Memory B cell (primary cell): ENCODE measurements at regions not wholly inside any gene's neighbourhood (a gene's known extent, or its start where the extent isn't known, plus 50 kb on each side); places are given as distances from the start of the nearest gene placed in this dataset.
"Not testable (repeated sequence)": the region's sequence is repeated elsewhere in the genome, so short reads cannot be mapped to it uniquely, and the experiment has no call there.

Experiments used
- ATAC-seq: fragments of 150-1000 bp; cut with Tn5 transposase; 2 replicates; pipeline ENCODE4 v1.10.0; 2021; ENCODE audit warnings: low read depth, mild to moderate bottlenecking, moderate library complexity
- DNase-seq, 2 donors: peaks; one replicate each; pipeline ENCODE4 v3.0.0; 2022; ENCODE audit warnings: low spot score in 2 of 2
- H3K27ac Mint-ChIP-seq: one replicate; pipeline ENCODE4 v1.8.0; 2022; ENCODE audit warnings: mild to moderate bottlenecking, moderate library complexity, mixed read lengths
- H3K27me3 Mint-ChIP-seq: one replicate; pipeline ENCODE4 v1.8.0; 2022; ENCODE audit warnings: mixed read lengths
- H3K36me3 Mint-ChIP-seq: one replicate; pipeline ENCODE4 v1.8.0; 2022; ENCODE audit warnings: mild to moderate bottlenecking, mixed read lengths
- H3K4me1 Mint-ChIP-seq: one replicate; pipeline ENCODE4 v1.8.0; 2022; ENCODE audit warnings: mixed read lengths
- H3K4me3 Mint-ChIP-seq: one replicate; pipeline ENCODE4 v1.8.0; 2022; ENCODE audit warnings: mild to moderate bottlenecking, moderate library complexity, mixed read lengths
- H3K9me3 Mint-ChIP-seq: one replicate; pipeline ENCODE4 v1.8.0; 2022; ENCODE audit warnings: mixed read lengths

- H3K27ac Mint-ChIP-seq, result no peak overlapping the region
- no peak for DNase-seq
- H3K36me3 Mint-ChIP-seq, result no peaks in the 10 kb centered on the region
- H3K4me3 Mint-ChIP-seq, result no peak overlapping the region
- peaks cover 10% of the 10 kb centered on the region for H3K27me3 Mint-ChIP-seq
- peaks cover 4% of the 10 kb centered on the region for H3K9me3 Mint-ChIP-seq
- no peak for ATAC-seq
- no peaks in the 10 kb centered on the region for H3K4me1 Mint-ChIP-seq
Measured at GRCh38 chr5:130875656-130876055, 289.4 kb downstream of the HINT1 start.

DNA sequence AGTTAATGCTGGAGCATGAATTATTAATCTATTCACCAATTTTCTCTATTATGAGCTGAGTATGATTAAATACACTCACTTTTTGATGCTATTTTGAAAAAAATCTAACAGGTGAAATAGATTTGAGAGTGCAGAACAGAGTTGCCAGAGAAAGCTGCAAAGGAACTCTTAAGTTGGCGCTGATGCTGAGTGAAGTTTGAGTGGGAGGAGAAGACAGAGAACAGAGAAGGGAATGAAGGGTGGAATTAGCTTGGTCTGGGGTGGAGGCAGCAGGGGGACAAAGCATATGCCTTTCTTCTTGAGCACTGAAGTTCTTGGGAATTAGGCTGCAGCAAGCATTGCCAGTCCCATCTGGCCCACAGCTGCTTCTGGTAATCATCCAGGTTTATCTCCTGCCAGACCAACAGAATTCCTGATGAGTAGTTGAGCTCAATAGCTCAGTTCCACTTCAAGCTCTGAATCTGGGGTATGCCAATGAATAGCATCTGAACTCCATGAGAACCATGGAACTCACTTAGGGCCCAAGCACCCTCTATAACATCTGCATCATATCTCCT lies 290.1 kb downstream of the HINT1 start:
- no peak overlapping the region for H3K4me3 Mint-ChIP-seq
- no peak overlapping the region for H3K27ac Mint-ChIP-seq

GRCh38 chr5:130871346-130872086 lies 293.5 kb downstream of the HINT1 start:
- Mint-ChIP-seq H3K27me3 (peaks cover 6% of the 10 kb centered on the region), H3K4me3 (no peak overlapping the region), H3K9me3 (peaks cover 2% of the 10 kb centered on the region), H3K36me3 (no peaks in the 10 kb centered on the region), H3K4me1 (no peaks in the 10 kb centered on the region), H3K27ac (no peak overlapping the region)
- ATAC-seq (no peak), DNase-seq (peak; percentile 16 to 35)

More for the DNA sequence above, 290.1 kb downstream of the HINT1 start:
- ATAC-seq, result no peak
- H3K27me3 Mint-ChIP-seq, result peaks cover 10% of the 10 kb centered on the region
- H3K9me3 Mint-ChIP-seq, result peaks cover 4% of the 10 kb centered on the region
- no peak for DNase-seq
- no peaks in the 10 kb centered on the region for H3K4me1 Mint-ChIP-seq
- no peaks in the 10 kb centered on the region for H3K36me3 Mint-ChIP-seq

GRCh38 chr5:130870691-130871090 lies 294.4 kb downstream of the HINT1 start:
- no peaks in the 10 kb centered on the region for H3K4me1 Mint-ChIP-seq
- peaks cover 6% of the 10 kb centered on the region for H3K27me3 Mint-ChIP-seq
- DNase-seq (no peak), ATAC-seq (no peak)
- H3K4me3 Mint-ChIP-seq, result no peak overlapping the region
- no peaks in the 10 kb centered on the region for H3K36me3 Mint-ChIP-seq
- no peak overlapping the region for H3K27ac Mint-ChIP-seq
- H3K9me3 Mint-ChIP-seq, result peaks cover 2% of the 10 kb centered on the region

DNA sequence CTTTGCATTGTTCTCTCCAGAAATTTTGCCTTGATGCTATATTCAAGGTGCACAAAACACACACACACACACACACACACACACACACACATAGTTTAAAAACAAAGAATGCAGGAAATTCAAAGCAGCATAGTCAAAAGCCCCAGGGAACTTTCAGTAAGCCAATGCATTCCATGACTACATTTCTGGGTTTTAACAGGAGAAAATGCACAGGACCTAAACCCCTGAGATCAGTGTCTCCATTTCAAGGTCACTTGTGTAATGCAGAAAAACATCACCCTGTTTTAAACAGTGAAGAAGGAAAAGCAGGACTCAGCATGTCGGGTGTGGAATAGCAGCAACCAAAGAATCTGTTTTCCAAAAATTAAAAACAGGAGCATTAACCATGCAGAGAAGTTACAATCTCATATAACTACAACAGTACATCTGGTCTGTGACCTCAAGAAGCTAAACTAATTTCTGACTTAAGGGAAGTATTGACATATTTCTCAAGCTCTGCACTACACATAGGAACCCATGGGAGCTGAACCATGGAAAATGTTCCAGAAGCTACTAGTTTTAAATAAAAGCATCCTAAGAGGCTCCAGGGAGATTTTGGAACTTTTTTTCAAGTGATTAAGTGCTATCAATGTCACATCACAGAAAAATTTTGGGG lies 296.7 kb downstream of the HINT1 start:
- ATAC-seq, result no peak
- peaks cover 13% of the 10 kb centered on the region for H3K27me3 Mint-ChIP-seq
- H3K9me3 Mint-ChIP-seq, result peaks cover 8% of the 10 kb centered on the region
- no peak overlapping the region for H3K27ac Mint-ChIP-seq
- DNase-seq, result no peak
- H3K4me1 Mint-ChIP-seq, result no peaks in the 10 kb centered on the region
- H3K4me3 Mint-ChIP-seq, result no peak overlapping the region
- H3K36me3 Mint-ChIP-seq, result no peaks in the 10 kb centered on the region

DNA sequence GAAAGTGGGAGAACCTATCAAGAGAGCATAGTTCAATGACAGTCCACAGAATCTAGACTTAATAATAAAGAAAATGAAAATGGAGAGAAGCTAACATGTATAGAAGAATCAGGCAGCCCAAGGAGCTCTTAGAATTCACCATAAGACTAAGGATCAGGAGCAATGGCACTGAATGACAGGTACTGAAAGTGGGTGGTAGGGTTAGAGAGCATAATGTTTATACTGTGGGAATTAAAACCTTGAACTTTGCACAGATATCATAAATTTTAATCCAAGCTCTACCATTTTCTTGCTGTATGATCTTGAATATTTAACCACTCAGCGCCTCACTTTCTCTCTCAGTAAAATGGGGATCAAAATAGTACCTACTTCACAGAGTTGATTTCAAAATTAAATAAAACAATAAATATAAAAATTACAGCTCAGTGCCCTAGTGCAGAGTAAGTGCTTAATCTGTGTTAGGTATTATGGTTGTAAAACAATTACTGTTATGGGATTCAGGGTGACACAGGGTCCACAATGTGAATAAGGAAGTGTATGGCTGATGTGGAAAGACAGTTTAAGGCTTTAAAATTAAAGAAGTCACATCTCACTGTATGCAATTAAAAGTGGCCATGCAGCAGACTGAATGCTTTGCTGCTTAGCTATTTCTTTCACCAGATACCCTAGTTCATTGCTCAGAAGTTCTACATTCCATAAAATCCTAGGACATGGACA lies 319.8 kb downstream of the HINT1 start:
- H3K27me3 Mint-ChIP-seq, result peaks cover 10% of the 10 kb centered on the region

GRCh38 chr5:130836729-130837649 lies 328.1 kb downstream of the HINT1 start:
- peaks cover 5% of the 10 kb centered on the region for H3K4me1 Mint-ChIP-seq
- no peak for ATAC-seq
- peaks cover 2% of the 10 kb centered on the region for H3K36me3 Mint-ChIP-seq
- DNase-seq, result no peak
- H3K27ac Mint-ChIP-seq, result peak overlapping the region; percentile 56
- H3K27me3 Mint-ChIP-seq, result peaks cover 6% of the 10 kb centered on the region
- peak overlapping the region; percentile 83 for H3K4me3 Mint-ChIP-seq
- peaks cover 9% of the 10 kb centered on the region for H3K9me3 Mint-ChIP-seq

More for the DNA sequence above, 319.8 kb downstream of the HINT1 start:
- Mint-ChIP-seq H3K27ac (no peak overlapping the region), H3K4me1 (no peaks in the 10 kb centered on the region), H3K9me3 (peaks cover 10% of the 10 kb centered on the region), H3K4me3 (no peak overlapping the region), H3K36me3 (no peaks in the 10 kb centered on the region)
- ATAC-seq (no peak), DNase-seq (no peak)

- not testable (repeated sequence) for H3K27me3 Mint-ChIP-seq, H3K4me1 Mint-ChIP-seq, H3K9me3 Mint-ChIP-seq, H3K36me3 Mint-ChIP-seq, DNase-seq, ATAC-seq, H3K4me3 Mint-ChIP-seq, H3K27ac Mint-ChIP-seq
Measured at GRCh38 chr5:130817598-130818384, 347.3 kb downstream of the HINT1 start.

DNA sequence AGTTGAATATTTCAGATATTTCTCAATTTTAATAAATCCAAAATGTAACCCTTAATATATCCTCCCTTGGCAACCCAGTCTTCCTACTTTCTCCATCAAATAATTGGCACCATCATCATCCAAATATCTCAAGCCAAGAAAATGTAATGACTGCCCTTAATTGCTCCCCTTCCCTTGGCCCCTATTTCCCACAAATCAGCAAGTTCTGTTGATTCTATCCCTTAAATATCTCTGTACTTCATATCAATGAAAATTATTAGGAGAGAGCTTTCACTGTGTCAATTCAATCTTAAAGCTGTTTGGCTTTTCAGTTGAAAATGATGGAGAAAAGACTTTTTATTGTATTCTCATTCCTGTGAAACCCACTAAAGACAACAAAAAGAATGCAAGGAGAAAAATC lies 349.8 kb downstream of the HINT1 start:
- H3K9me3 Mint-ChIP-seq, result no peaks in the 10 kb centered on the region
- no peak for DNase-seq
- H3K36me3 Mint-ChIP-seq, result no peaks in the 10 kb centered on the region
- no peak overlapping the region for H3K27ac Mint-ChIP-seq
- H3K4me1 Mint-ChIP-seq, result no peaks in the 10 kb centered on the region
- H3K4me3 Mint-ChIP-seq, result no peak overlapping the region
- ATAC-seq, result no peak
- H3K27me3 Mint-ChIP-seq, result no peaks in the 10 kb centered on the region

DNA sequence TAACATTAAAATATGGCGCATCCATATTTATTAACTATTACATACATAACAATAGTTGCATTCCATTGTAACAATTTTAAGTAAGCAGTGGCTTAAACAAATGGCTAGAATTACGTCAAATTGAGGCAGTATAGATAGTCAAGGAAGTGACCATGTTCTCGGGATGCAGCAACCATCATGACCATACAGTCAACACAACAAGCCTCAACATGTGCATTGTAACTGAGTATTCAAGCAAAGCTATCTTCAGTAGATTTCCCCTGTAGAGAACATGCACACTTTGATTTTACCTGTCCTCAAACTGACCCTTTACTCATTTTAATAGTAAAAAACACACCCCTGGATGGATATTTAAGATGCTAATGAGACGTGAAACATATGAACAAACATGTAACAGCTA lies 356.4 kb downstream of the HINT1 start:
- H3K9me3 Mint-ChIP-seq, result no peaks in the 10 kb centered on the region
- H3K4me3 Mint-ChIP-seq, result no peak overlapping the region
- ATAC-seq (no peak), DNase-seq (no peak)
- H3K27ac Mint-ChIP-seq, result no peak overlapping the region
- H3K4me1 Mint-ChIP-seq, result no peaks in the 10 kb centered on the region
- peaks cover 1% of the 10 kb centered on the region for H3K27me3 Mint-ChIP-seq
- no peaks in the 10 kb centered on the region for H3K36me3 Mint-ChIP-seq

GRCh38 chr5:130805648-130806047 lies 359.4 kb downstream of the HINT1 start:
- ATAC-seq, result no peak

DNA sequence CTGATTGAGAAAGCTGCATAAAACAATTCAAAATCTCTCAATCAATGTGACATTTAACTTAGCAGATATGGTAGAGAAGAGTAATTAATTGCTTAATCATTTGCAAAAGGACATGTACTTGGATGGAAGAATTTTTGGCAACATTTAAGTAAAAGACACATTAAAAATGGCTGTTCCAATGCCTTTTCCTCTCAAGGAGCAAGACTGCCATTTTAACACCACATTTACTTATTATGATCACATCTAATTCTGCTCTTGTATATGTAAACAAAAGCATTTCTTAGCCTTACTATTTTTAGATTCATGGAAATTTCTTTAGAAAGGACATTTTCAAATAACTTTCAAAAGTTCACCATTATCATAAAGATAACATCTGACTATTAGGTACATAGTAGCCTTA lies 360.0 kb downstream of the HINT1 start:
- ATAC-seq, result no peak
- Mint-ChIP-seq H3K4me1 (no peaks in the 10 kb centered on the region), H3K4me3 (no peak overlapping the region), H3K36me3 (no peaks in the 10 kb centered on the region), H3K9me3 (peaks cover 3% of the 10 kb centered on the region), H3K27me3 (peaks cover 3% of the 10 kb centered on the region), H3K27ac (no peak overlapping the region)
- no peak for DNase-seq

More at GRCh38 chr5:130805648-130806047, 359.4 kb downstream of the HINT1 start:
- Mint-ChIP-seq H3K27ac (no peak overlapping the region), H3K4me1 (no peaks in the 10 kb centered on the region), H3K36me3 (no peaks in the 10 kb centered on the region), H3K27me3 (peaks cover 3% of the 10 kb centered on the region), H3K4me3 (no peak overlapping the region), H3K9me3 (peaks cover 3% of the 10 kb centered on the region)
- DNase-seq, result no peak

GRCh38 chr5:130801963-130802362 lies 363.1 kb downstream of the HINT1 start:
- DNase-seq (no peak), ATAC-seq (no peak)
- Mint-ChIP-seq H3K36me3 (no peaks in the 10 kb centered on the region), H3K27me3 (peaks cover 1% of the 10 kb centered on the region), H3K4me1 (no peaks in the 10 kb centered on the region), H3K27ac (no peak overlapping the region), H3K9me3 (peaks cover 9% of the 10 kb centered on the region), H3K4me3 (no peak overlapping the region)
